HG03432 (cell line): ENCODE measurements at regions not wholly inside any gene's neighbourhood (a gene's known extent, or its start where the extent isn't known, plus 50 kb on each side); places are given as distances from the start of the nearest gene placed in this dataset.

ENCODE experiments used
- ATAC-seq: cut with Tn5 transposase; IDR thresholded peaks from one replicate; pipeline ENCODE4 v1.9.1; 2021; ENCODE audit warnings: mild to moderate bottlenecking, moderate library complexity; ENCODE audit not compliant: unreplicated experiment

GRCh38 chr18:22667156-22667555 is 249.4 kb upstream of the CTAGE1 start:
- no peak for ATAC-seq

GRCh38 chr18:22667616-22668422 is 250.1 kb upstream of the CTAGE1 start:
- ATAC-seq = peak; percentile 73

GRCh38 chr18:22668496-22668895 is 250.8 kb upstream of the CTAGE1 start:
- ATAC-seq = peak; percentile 15

- ATAC-seq = peak; percentile 44
These were observed 253.2 kb upstream of the CTAGE1 start for GRCh38 chr18:22670914-22671313.

- ATAC-seq = no peak
These were observed 255.6 kb upstream of the CTAGE1 start for GRCh38 chr18:22673182-22673862.

GRCh38 chr18:22674272-22674671 is 256.6 kb upstream of the CTAGE1 start:
- no peak for ATAC-seq

GRCh38 chr18:22675006-22675405 is 257.3 kb upstream of the CTAGE1 start:
- no peak for ATAC-seq

GRCh38 chr18:22676423-22676822 is 256.7 kb upstream of the RBBP8 start:
- ATAC-seq = no peak

GRCh38 chr18:22678486-22678885 is 254.6 kb upstream of the RBBP8 start:
- ATAC-seq = no peak

GRCh38 chr18:22680944-22681343 is 252.2 kb upstream of the RBBP8 start:
- ATAC-seq = no peak

- ATAC-seq = no peak
These were observed 251.2 kb upstream of the RBBP8 start for GRCh38 chr18:22681908-22682307.

- no peak for ATAC-seq
These were observed 250.4 kb upstream of the RBBP8 start for GRCh38 chr18:22682720-22683119.

- ATAC-seq = no peak
These were observed 249.9 kb upstream of the RBBP8 start for GRCh38 chr18:22683196-22683676.

GRCh38 chr18:22683786-22684185 is 249.3 kb upstream of the RBBP8 start:
- no peak for ATAC-seq

GRCh38 chr18:22684268-22684667 is 248.9 kb upstream of the RBBP8 start:
- ATAC-seq = no peak

- ATAC-seq = no peak
These were observed 247.3 kb upstream of the RBBP8 start for GRCh38 chr18:22685788-22686187.

GRCh38 chr18:22687892-22688680 is 245.0 kb upstream of the RBBP8 start:
- ATAC-seq = no peak

GRCh38 chr18:22688877-22689496 is 244.1 kb upstream of the RBBP8 start:
- no peak for ATAC-seq

- no peak for ATAC-seq
These were observed 243.4 kb upstream of the RBBP8 start for GRCh38 chr18:22689712-22690111.

GRCh38 chr18:22690556-22690955 is 242.6 kb upstream of the RBBP8 start:
- no peak for ATAC-seq
